ENCODE measurements at regions not wholly inside any gene's neighbourhood (a gene's known extent, or its start where the extent isn't known, plus 50 kb on each side); places are given as distances from the start of the nearest gene placed in this dataset.

DNA sequence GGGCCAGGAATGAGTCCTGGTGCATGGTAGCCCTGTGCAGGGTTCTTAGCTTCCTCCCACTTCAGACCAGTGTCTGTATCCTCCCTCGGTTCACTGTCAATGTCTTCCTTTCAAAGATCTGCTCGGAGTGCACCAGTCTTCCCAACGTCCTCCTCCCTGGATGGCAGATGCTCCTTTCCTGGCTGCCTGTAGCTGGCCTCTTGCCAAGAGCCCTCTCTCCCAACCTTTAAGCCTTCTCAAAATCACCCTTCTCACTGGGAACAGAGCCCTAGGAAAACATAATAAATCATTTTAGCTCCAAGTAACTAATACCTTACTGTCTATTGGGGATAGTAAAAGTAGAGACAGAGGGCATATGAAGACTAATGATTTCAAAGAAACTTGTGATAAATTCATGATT lies 490.6 kb downstream of the CCSER2 start:
- no peak for FAIRE-seq
- H3K27me3 ChIP-seq (ENCODE audit: control insufficient read depth, insufficient read depth, low read length): no peaks in the 10 kb centered on the region
- no peak for DNase-seq (ENCODE audit: low read depth)
- H3K4me3 ChIP-seq (ENCODE audit: low read depth, low read length): no peak overlapping the region
- H3K36me3 ChIP-seq (ENCODE audit: control insufficient read depth, insufficient read depth, low read length): no peaks in the 10 kb centered on the region
- TF ChIP-seq, protein P1, sequence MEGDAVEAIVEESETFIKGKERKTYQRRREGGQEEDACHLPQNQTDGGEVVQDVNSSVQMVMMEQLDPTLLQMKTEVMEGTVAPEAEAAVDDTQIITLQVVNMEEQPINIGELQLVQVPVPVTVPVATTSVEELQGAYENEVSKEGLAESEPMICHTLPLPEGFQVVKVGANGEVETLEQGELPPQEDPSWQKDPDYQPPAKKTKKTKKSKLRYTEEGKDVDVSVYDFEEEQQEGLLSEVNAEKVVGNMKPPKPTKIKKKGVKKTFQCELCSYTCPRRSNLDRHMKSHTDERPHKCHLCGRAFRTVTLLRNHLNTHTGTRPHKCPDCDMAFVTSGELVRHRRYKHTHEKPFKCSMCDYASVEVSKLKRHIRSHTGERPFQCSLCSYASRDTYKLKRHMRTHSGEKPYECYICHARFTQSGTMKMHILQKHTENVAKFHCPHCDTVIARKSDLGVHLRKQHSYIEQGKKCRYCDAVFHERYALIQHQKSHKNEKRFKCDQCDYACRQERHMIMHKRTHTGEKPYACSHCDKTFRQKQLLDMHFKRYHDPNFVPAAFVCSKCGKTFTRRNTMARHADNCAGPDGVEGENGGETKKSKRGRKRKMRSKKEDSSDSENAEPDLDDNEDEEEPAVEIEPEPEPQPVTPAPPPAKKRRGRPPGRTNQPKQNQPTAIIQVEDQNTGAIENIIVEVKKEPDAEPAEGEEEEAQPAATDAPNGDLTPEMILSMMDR (IDR thresholded peaks at IDR 0.05; ENCODE audit: insufficient read depth, low read length, severe bottlenecking): no peak

DNA sequence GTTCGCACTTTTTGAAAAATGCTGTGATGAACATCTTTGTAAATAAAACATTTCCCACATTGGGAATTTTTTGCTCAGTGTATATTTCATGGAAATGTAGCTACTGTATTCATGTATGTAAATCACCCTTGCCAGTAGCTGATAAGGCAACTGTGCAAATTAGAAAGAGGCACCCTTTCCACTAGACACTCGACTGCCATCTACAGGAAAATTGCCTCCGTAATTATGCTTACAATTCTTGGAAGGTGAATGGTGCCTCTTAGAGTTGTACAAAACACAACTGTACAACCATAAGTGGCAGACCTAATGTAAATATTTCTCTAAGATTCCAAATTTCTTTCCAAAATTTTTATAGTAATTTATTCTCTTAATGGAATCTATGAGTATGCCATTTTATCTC lies 491.7 kb downstream of the CCSER2 start:
- FAIRE-seq (no peak), DNase-seq (ENCODE audit: low read depth) (peak; percentile 20)
- TF ChIP-seq, protein P1 (IDR thresholded peaks at IDR 0.05; ENCODE audit: insufficient read depth, low read length, severe bottlenecking): peak; percentile 29
- Histone ChIP-seq H3K27me3 (ENCODE audit: control insufficient read depth, insufficient read depth, low read length) (no peaks in the 10 kb centered on the region), H3K4me3 (ENCODE audit: low read depth, low read length) (no peak overlapping the region), H3K36me3 (ENCODE audit: control insufficient read depth, insufficient read depth, low read length) (no peaks in the 10 kb centered on the region)

DNA sequence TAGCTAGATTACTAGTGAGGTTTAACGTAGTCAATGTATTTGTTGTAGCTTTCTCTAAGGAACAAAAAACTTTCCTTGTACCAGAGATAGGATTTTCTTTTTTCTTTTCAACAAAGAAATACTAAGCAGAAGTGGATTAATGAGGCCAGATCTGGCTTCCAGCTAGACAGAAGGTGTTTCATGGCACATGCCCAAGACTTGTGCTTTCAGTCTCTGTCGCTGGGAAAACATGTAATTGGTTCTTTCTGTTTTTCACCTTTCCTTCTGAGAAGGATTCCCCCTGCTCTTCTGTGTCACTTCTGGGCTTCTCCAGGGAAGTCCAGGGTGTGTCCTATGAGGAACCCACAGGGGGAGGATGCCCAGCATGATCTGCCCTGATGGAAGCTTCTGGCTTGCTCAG lies 492.2 kb downstream of the CCSER2 start:
- FAIRE-seq (peak; percentile 79), DNase-seq (ENCODE audit: low read depth) (no peak)
- TF ChIP-seq, protein P1 (IDR thresholded peaks at IDR 0.05; ENCODE audit: insufficient read depth, low read length, severe bottlenecking): no peak
- no peak overlapping the region for H3K4me3 ChIP-seq (ENCODE audit: low read depth, low read length)
- no peaks in the 10 kb centered on the region for H3K36me3 ChIP-seq (ENCODE audit: control insufficient read depth, insufficient read depth, low read length)
- H3K27me3 ChIP-seq (ENCODE audit: control insufficient read depth, insufficient read depth, low read length): no peaks in the 10 kb centered on the region

DNA sequence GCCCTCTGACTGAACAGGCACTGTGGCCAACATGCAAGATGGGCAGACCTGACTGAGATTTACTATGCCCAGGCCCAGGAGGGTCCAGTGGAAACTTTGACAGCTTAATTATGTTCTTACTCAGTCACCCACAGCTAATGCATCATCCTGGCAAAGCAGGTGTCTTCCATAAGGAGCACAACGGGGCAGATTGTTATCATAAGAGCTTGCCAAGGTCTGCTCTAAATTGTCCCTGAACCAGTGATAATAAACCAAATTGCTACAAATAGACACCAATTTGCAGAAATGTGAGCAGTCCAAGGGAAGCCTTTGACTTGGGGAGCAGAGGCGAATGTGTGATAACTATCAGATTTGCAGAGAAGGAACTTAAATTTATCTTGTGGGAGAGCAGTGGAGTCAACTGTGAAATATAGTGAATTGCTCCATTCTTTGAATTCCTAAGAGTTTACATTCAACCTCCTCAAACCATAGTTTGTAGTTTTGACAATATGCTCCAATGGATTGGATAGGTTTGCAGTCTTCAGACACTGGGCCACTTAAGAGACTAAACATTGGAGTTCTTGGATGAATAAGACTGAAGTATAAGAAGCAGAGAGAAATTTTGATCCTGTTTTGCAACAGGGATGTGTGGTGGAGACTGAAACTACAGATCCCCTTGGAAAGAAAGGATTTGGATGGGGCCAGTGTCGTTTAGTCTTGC lies 494.7 kb downstream of the CCSER2 start:
- H3K4me3 ChIP-seq (ENCODE audit: low read depth, low read length): no peak overlapping the region

DNA sequence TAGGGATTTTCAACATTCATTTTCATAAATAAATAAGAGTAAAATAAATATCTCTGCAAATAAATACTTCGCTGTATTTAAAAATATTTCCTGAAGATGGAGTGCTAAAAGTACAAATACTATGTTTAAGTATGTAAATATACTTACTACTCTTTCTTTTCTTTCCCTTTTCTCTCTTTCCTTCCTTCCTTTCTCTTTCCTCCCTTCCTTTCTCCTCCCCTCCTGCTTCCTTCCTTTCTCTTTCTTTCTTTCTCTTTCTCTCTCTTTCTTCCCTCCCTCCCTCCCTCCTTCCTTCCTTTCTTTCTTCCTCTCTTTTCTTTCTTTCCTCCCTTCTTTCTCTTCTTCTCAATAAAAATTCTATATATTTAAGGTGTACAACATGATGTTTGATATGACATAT lies 496.1 kb downstream of the CCSER2 start:
- TF ChIP-seq, protein P1 (IDR thresholded peaks at IDR 0.05; ENCODE audit: insufficient read depth, low read length, severe bottlenecking): no peak
- FAIRE-seq (no peak), DNase-seq (ENCODE audit: low read depth) (no peak)
- no peaks in the 10 kb centered on the region for H3K27me3 ChIP-seq (ENCODE audit: control insufficient read depth, insufficient read depth, low read length)
- no peaks in the 10 kb centered on the region for H3K36me3 ChIP-seq (ENCODE audit: control insufficient read depth, insufficient read depth, low read length)
- H3K4me3 ChIP-seq (ENCODE audit: low read depth, low read length): no peak overlapping the region

More for the DNA sequence above, 494.7 kb downstream of the CCSER2 start:
- FAIRE-seq (no peak), DNase-seq (ENCODE audit: low read depth) (no peak)
- Histone ChIP-seq H3K27me3 (ENCODE audit: control insufficient read depth, insufficient read depth, low read length) (no peaks in the 10 kb centered on the region), H3K36me3 (ENCODE audit: control insufficient read depth, insufficient read depth, low read length) (no peaks in the 10 kb centered on the region)
- TF ChIP-seq, protein P1 (IDR thresholded peaks at IDR 0.05; ENCODE audit: insufficient read depth, low read length, severe bottlenecking): no peak

DNA sequence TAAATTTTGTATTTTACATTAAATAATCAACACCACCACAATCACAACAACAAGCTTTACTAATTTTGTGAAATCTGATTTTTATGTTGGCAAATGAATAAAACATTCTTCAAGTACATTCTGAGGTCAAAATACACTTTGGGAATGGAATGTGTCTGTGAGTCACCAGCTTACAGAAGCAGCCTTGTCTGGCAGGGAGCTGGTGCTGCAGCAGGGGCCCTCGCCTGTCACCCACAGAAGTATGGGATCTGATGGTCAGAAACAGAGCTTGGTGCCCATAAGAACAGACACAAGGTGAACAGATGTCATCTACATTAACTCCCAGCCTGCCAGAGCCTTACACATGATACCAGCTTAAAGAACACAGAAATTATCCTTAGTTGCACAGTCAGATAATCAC lies 496.9 kb downstream of the CCSER2 start:
- TF ChIP-seq, protein P1 (IDR thresholded peaks at IDR 0.05; ENCODE audit: insufficient read depth, low read length, severe bottlenecking): no peak
- no peaks in the 10 kb centered on the region for H3K36me3 ChIP-seq (ENCODE audit: control insufficient read depth, insufficient read depth, low read length)
- DNase-seq (ENCODE audit: low read depth): peak; percentile 46
- no peak overlapping the region for H3K4me3 ChIP-seq (ENCODE audit: low read depth, low read length)
- no peaks in the 10 kb centered on the region for H3K27me3 ChIP-seq (ENCODE audit: control insufficient read depth, insufficient read depth, low read length)
- no peak for FAIRE-seq

All from bronchial epithelial cell (primary cell).